ENCODE measurements at regions not wholly inside any gene's neighbourhood (a gene's known extent, or its start where the extent isn't known, plus 50 kb on each side); places are given as distances from the start of the nearest gene placed in this dataset.

DNA sequence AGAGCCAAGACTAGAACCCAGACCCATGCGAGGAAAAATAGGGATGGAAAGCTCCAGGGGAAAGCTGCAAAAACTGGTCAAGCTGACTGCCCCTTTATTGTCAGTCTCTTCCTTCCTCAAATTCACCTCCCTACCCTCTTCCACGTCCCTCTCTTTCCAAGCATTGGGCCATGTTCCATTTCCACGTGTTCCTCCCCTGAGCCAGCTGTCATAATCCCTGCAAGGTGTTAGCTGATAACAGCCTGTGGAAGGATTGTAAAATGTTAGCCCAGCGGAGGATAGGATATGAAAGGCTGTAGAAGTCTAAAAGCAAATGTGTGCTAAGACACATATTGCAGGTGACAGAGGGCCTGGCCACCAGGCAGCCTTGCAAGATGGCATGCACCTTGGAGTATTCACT lies 88.0 kb upstream of the MAX start:
- Histone ChIP-seq H3K9me3 (ENCODE audit: low read length) (no peaks in the 10 kb centered on the region), H3K4me1 (ENCODE audit: insufficient read depth, low read length) (peaks cover 23% of the 10 kb centered on the region), H3K27me3 (ENCODE audit: control insufficient read depth in 1 of 2, insufficient read depth in 2 of 2, low read length in 2 of 2) (peaks cover 1 to 21% of the 10 kb centered on the region in 2 experiments; a peak in 3 of 5 replicates), H3K27ac (ENCODE audit: extremely low read length, insufficient read depth, low read length) (no peak overlapping the region), H3K4me3 (replicated peaks in 1 of 3; ENCODE audit: insufficient read depth in 1 of 3, low read depth in 2 of 3, low read length in 3 of 3) (no peak overlapping the region), H3K79me2 (ENCODE audit: insufficient read depth, low read length) (no peaks in the 10 kb centered on the region), H4K20me1 (ENCODE audit: insufficient read depth, low read length) (no peaks in the 10 kb centered on the region), H3K9ac (ENCODE audit: insufficient read depth, low read depth, low read length) (no peak overlapping the region), H3K4me2 (ENCODE audit: low read depth, low read length) (no peak overlapping the region), H2AFZ (ENCODE audit: low read length) (no peak overlapping the region), H3K36me3 (replicated peaks in 1 of 2; ENCODE audit: control insufficient read depth in 1 of 2, insufficient read depth in 2 of 2, low read length in 2 of 2) (no peaks in the 10 kb centered on the region)
- no TSS peak for BruUV-seq (replicated peaks)
- in situ Hi-C loops (cut with HindIII; ENCODE audit: extremely low pct_ligation_motif_present, low pct_unique_long_range_greater_than_20kb) (no loop called here), intact Hi-C loops (cut with micrococcal nuclease; ENCODE audit: unreplicated experiment) (loop anchor here (2.0 kb wide), 1 partner anchor 38 kb away; no protein-coding TSS in a partner anchor)
- TF ChIP-seq MYNN (CRISPR knock-in tag; IDR thresholded peaks at IDR 0.05; ENCODE audit: low read depth) (no peak), RFX5 (IDR thresholded peaks at IDR 0.05; ENCODE audit: low read depth, low read length) (no peak), SETDB1 (CRISPR knock-in tag; IDR thresholded peaks at IDR 0.05; ENCODE audit: borderline replicate concordance) (no peak), ZFP36L1 (CRISPR knock-in tag; IDR thresholded peaks at IDR 0.05) (no peak), ZNF841 (CRISPR knock-in tag; IDR thresholded peaks at IDR 0.05; ENCODE audit: borderline replicate concordance) (no peak), EHMT2 (IDR thresholded peaks at IDR 0.05; ENCODE audit: borderline replicate concordance, low read depth, low read length) (no peak), NFATC3 (CRISPR knock-in tag; IDR thresholded peaks at IDR 0.05) (no peak), SOX6 (IDR thresholded peaks at IDR 0.05) (no peak), SOX6 (CRISPR knock-in tag; IDR thresholded peaks at IDR 0.05) (no peak)
- TF ChIP-seq, protein P1, sequence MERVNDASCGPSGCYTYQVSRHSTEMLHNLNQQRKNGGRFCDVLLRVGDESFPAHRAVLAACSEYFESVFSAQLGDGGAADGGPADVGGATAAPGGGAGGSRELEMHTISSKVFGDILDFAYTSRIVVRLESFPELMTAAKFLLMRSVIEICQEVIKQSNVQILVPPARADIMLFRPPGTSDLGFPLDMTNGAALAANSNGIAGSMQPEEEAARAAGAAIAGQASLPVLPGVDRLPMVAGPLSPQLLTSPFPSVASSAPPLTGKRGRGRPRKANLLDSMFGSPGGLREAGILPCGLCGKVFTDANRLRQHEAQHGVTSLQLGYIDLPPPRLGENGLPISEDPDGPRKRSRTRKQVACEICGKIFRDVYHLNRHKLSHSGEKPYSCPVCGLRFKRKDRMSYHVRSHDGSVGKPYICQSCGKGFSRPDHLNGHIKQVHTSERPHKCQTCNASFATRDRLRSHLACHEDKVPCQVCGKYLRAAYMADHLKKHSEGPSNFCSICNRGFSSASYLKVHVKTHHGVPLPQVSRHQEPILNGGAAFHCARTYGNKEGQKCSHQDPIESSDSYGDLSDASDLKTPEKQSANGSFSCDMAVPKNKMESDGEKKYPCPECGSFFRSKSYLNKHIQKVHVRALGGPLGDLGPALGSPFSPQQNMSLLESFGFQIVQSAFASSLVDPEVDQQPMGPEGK (CRISPR knock-in tag; IDR thresholded peaks at IDR 0.05) = no peak
- no peak for FAIRE-seq
- no peak for DNase-seq (ENCODE audit: low spot score)
- ChIA-PET POLR2A (no interaction called here), CTCF (ENCODE audit: low intra/inter-chr PET ratio, low total read pairs) (no interaction called here)
- ATAC-seq = no peak
- 71% methylated on average over 4 of the region's 4 CpGs for WGBS (ENCODE audit: low lambda C conversion rate)
